IMR-90 (cell line): ENCODE measurements at regions not wholly inside any gene's neighbourhood (a gene's known extent, or its start where the extent isn't known, plus 50 kb on each side); places are given as distances from the start of the nearest gene placed in this dataset.

Experiments
- ATAC-seq: fragments of 200-7000 bp; cut with Tn5 transposase; 2 replicates; pipeline ENCODE4 v1.9.1; 2020; ENCODE audit warnings: low read depth, mild to moderate bottlenecking, moderate library complexity
- BruUV-seq: library from RNA; stranded (reverse); fragments of 400-500 nt; replicated peaks from 2 replicates; lab custom pipeline; 2021; lab: Mats Ljungman, UMichigan
- CTCF ChIA-PET: fragments of 300-600 bp; formaldehyde crosslinking; extraction: SDS; loops from one replicate; lab custom pipeline; 2021; ENCODE audit warnings: antibody characterized with exemption; lab: Yijun Ruan, JAX
- POLR2A ChIA-PET: fragments of 300-600 bp; sonication (Branson Sonifier 250); formaldehyde crosslinking; loops from one replicate; lab custom pipeline; 2022; ENCODE audit warnings: antibody characterized with exemption; ENCODE audit not compliant: unreplicated experiment; lab: Charles Lee
- DNase-seq: peaks from one replicate; pipeline ENCODE4 v3.0.0; 2013
- H2AFZ ChIP-seq: replicated peaks from 2 replicates; pipeline ENCODE3; 2013; ENCODE audit warnings: low read length, mild to moderate bottlenecking; ENCODE audit not compliant: poor library complexity
- H2AK5ac ChIP-seq: 2 replicates; pipeline ENCODE4 v1.6.1; 2013; ENCODE audit warnings: low read depth, low read length, inconsistent platforms
- H2AK9ac ChIP-seq: replicated peaks from 2 replicates; pipeline ENCODE3; 2013; ENCODE audit warnings: mild to moderate bottlenecking, low read depth, low read length, moderate library complexity; ENCODE audit not compliant: poor library complexity
- H2BK120ac ChIP-seq: 2 replicates; pipeline ENCODE4 v1.6.1; 2013; ENCODE audit warnings: low read depth, low read length, inconsistent platforms
- H2BK15ac ChIP-seq: 3 replicates; pipeline ENCODE4 v1.6.1; 2013; ENCODE audit warnings: low read depth, low read length, inconsistent platforms
- H2BK20ac ChIP-seq: 2 replicates; pipeline ENCODE4 v1.6.1; 2013; ENCODE audit warnings: low read depth, mild to moderate bottlenecking, inconsistent platforms, low read length, moderate library complexity
- H2BK5ac ChIP-seq: 2 replicates; pipeline ENCODE4 v1.6.1; 2013; ENCODE audit warnings: mild to moderate bottlenecking, low read depth, low read length, inconsistent platforms; ENCODE audit not compliant: poor library complexity, severe bottlenecking
- H3K14ac ChIP-seq: replicated peaks from 2 replicates; pipeline ENCODE4 v1.6.1; 2013; ENCODE audit warnings: low read depth, low read length, inconsistent platforms
- H3K18ac ChIP-seq: 2 replicates; pipeline ENCODE4 v1.6.1; 2013; ENCODE audit warnings: low read depth, low read length, control low read depth
- H3K23ac ChIP-seq: 2 replicates; pipeline ENCODE4 v1.6.1; 2013; ENCODE audit warnings: low read depth, low read length, inconsistent platforms
- H3K27ac ChIP-seq: 2 replicates; pipeline ENCODE4 v1.5.1; 2013; ENCODE audit warnings: mild to moderate bottlenecking, control low read depth, low read length; ENCODE audit not compliant: insufficient read depth
- H3K27me3 ChIP-seq: 2 replicates; pipeline ENCODE4 v1.6.1; 2013; ENCODE audit warnings: low read length; ENCODE audit not compliant: control insufficient read depth, insufficient read depth
- H3K36me3 ChIP-seq: 2 replicates; pipeline ENCODE4 v1.6.1; 2013; ENCODE audit warnings: low read length, mixed read lengths; ENCODE audit not compliant: control insufficient read depth, insufficient read depth
- H3K4ac ChIP-seq: 2 replicates; pipeline ENCODE4 v1.6.1; 2013; ENCODE audit warnings: low read depth, low read length, inconsistent platforms
- H3K4me1 ChIP-seq: 2 replicates; pipeline ENCODE4 v1.6.1; 2013; ENCODE audit warnings: low read length, mixed read lengths; ENCODE audit not compliant: control insufficient read depth, insufficient read depth
- H3K4me2 ChIP-seq: 2 replicates; pipeline ENCODE4 v1.6.1; 2013; ENCODE audit warnings: low read depth, mild to moderate bottlenecking, control low read depth, low read length, moderate library complexity
- H3K4me3 ChIP-seq: 2 replicates; pipeline ENCODE4 v1.5.1; 2013; ENCODE audit warnings: low read depth, mild to moderate bottlenecking, control low read depth, low read length, moderate library complexity; ENCODE audit not compliant: insufficient read depth
- H3K56ac ChIP-seq: 2 replicates; pipeline ENCODE4 v1.6.1; 2013; ENCODE audit warnings: low read length, inconsistent platforms; ENCODE audit not compliant: insufficient read depth; ENCODE audit errors: extremely low read depth
- H3K79me1 ChIP-seq, 2 experiments: 2 replicates each; pipeline ENCODE4 v1.6.1; 2013; ENCODE audit warnings: low read length in 2 of 2, inconsistent platforms in 1 of 2, low read depth in 1 of 2
- H3K9ac ChIP-seq: 2 replicates; pipeline ENCODE4 v1.6.1; 2013; ENCODE audit warnings: low read depth, low read length, control low read depth
- H3K9me1 ChIP-seq: 2 replicates; pipeline ENCODE4 v1.6.1; 2013; ENCODE audit warnings: low read length, inconsistent platforms; ENCODE audit not compliant: insufficient read depth
- H3K9me3 ChIP-seq: 2 replicates; pipeline ENCODE4 v1.6.1; 2013; ENCODE audit warnings: low read length; ENCODE audit not compliant: control insufficient read depth, insufficient read depth
- H4K20me1 ChIP-seq: 2 replicates; pipeline ENCODE4 v1.6.1; 2013; ENCODE audit warnings: low read length, inconsistent platforms; ENCODE audit not compliant: insufficient read depth
- H4K5ac ChIP-seq: 2 replicates; pipeline ENCODE4 v1.6.1; 2013; ENCODE audit warnings: mild to moderate bottlenecking, low read depth, low read length, control low read depth
- H4K8ac ChIP-seq, 2 experiments: 2 replicates each; pipeline ENCODE4 v1.6.1; 2013; ENCODE audit warnings: low read depth in 2 of 2, low read length in 2 of 2, control low read depth in 1 of 2, inconsistent platforms in 1 of 2
- H4K91ac ChIP-seq: 2 replicates; pipeline ENCODE4 v1.6.1; 2013; ENCODE audit warnings: low read depth, low read length, inconsistent platforms; ENCODE audit not compliant: insufficient read depth
- BHLHE40 ChIP-seq: fragments of 150-350 bp; IDR thresholded peaks from 2 replicates; pipeline ENCODE4 v1.6.1; 2016; ENCODE audit warnings: mild to moderate bottlenecking, low read depth, low read length
- CHD1 ChIP-seq: IDR thresholded peaks from 2 replicates; pipeline ENCODE4 v1.6.1; 2012; ENCODE audit warnings: low read depth, low read length, improper control_type of control experiment
- MAFK ChIP-seq: IDR thresholded peaks from 2 replicates; pipeline ENCODE4 v1.6.1; 2012; ENCODE audit warnings: low read depth, low read length, improper control_type of control experiment
- NFE2L2 ChIP-seq: fragments of 150-350 bp; IDR thresholded peaks from 2 replicates; pipeline ENCODE4 v1.6.1; 2016; ENCODE audit warnings: low read depth, mild to moderate bottlenecking, low read length
- POLR2A ChIP-seq: IDR thresholded peaks from 2 replicates; pipeline ENCODE4 v1.6.1; 2012; ENCODE audit warnings: mild to moderate bottlenecking, low read depth, low read length
- RAD21 ChIP-seq: IDR thresholded peaks from 2 replicates; pipeline ENCODE4 v1.6.1; 2012; ENCODE audit warnings: low read length, improper control_type of control experiment
- RCOR1 ChIP-seq: IDR thresholded peaks from 2 replicates; pipeline ENCODE4 v1.6.1; 2012; ENCODE audit warnings: mild to moderate bottlenecking, low read length, improper control_type of control experiment; ENCODE audit not compliant: insufficient replicate concordance
- RFX5 ChIP-seq: IDR thresholded peaks from 2 replicates; pipeline ENCODE4 v1.8.0; 2012; ENCODE audit warnings: low read depth, mild to moderate bottlenecking, low read length, moderate library complexity
- SMC3 ChIP-seq: fragments of 150-350 bp; IDR thresholded peaks from 2 replicates; pipeline ENCODE4 v1.6.1; 2016; ENCODE audit warnings: low read depth, mild to moderate bottlenecking, antibody characterized with exemption, low read length, moderate library complexity
- WGBS, 2 experiments: methylation state at CpG; one replicate each; pipeline versions ENCODE4 v1.1.5 to v1.1.7; 2013; ENCODE audit warnings: missing lambda C conversion rate in 2 of 2; ENCODE audit not compliant: insufficient read length in 1 of 2; ENCODE audit errors: extremely low coverage in 2 of 2; 5-methylcytosine and 5-hydroxymethylcytosine counted together
- dilution Hi-C: fragments of 300-500 bp; cut with HindIII; formaldehyde crosslinking; loops from one replicate; pipeline ENCODE4 v1.14.3; 2018; ENCODE audit warnings: low sequenced_read_pairs; ENCODE audit not compliant: unreplicated experiment
- in situ Hi-C: fragments of 300-500 bp; cut with MboI; formaldehyde crosslinking; loops from 3 replicates; pipeline ENCODE4 v1.14.3; 2019; ENCODE audit warnings: low sequenced_read_pairs, inconsistent platforms, mixed read lengths
- intact Hi-C: fragments of 100-400 bp; cut with micrococcal nuclease; formaldehyde crosslinking; loops from 2 replicates; pipeline ENCODE4 v1.10.0; 2022
- TF ChIP-seq, protein P1 (sequence below): conservative IDR thresholded peaks from 2 replicates; pipeline ENCODE4 v1.5.1; 2012; ENCODE audit warnings: mild to moderate bottlenecking, low read depth, low read length, improper control_type of control experiment
- TF ChIP-seq, protein P2 (sequence below): fragments of 150-350 bp; IDR thresholded peaks from 2 replicates; pipeline ENCODE4 v1.6.1; 2017; ENCODE audit warnings: mild to moderate bottlenecking, antibody characterized with exemption, low read length, low read depth
- TF ChIP-seq, protein P3 (sequence below): fragments of 150-350 bp; IDR thresholded peaks from 2 replicates; pipeline ENCODE4 v1.6.1; 2016; ENCODE audit warnings: low read depth, mild to moderate bottlenecking, low read length, moderate library complexity, borderline replicate concordance

DNA sequence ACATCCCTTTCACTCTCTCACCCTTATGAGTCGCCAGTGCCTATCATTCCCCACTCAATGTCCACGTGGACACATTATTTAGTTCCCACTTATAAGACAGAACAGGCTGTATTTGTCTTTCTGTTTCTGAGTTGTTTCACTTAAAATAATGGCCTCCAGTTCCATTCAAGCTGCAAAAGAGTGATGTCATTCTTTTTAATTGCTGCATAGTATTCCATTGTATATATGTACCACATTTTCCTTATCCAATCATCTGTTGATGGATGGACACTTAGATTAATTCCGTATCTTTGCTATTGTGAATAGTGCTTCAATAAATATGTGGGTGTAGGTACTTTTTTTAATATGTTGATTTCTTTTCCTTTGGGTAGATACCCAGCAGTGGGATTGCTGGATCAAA is 79.1 kb downstream of the ZNF365 start:
- CTCF ChIA-PET = no interaction called here
- no peak for ATAC-seq

More for the DNA sequence above, 79.1 kb downstream of the ZNF365 start:
- Histone ChIP-seq H3K14ac (no peak overlapping the region), H2BK120ac (no peak overlapping the region), H3K4ac (no peak overlapping the region), H3K18ac (no peak overlapping the region), H2AK5ac (no peak overlapping the region), H2BK5ac (no peak overlapping the region), H4K91ac (no peak overlapping the region), H3K36me3 (no peaks in the 10 kb centered on the region), H3K27ac (no peak overlapping the region), H3K4me3 (no peak overlapping the region), H3K27me3 (no peaks in the 10 kb centered on the region), H4K8ac (no peak overlapping the region), H3K4me2 (no peak overlapping the region), H4K20me1 (no peaks in the 10 kb centered on the region), H2AFZ (no peak overlapping the region), H3K56ac (no peak overlapping the region), H3K4me1 (peaks cover 4% of the 10 kb centered on the region), H4K5ac (no peak overlapping the region), H3K79me1 (no peaks in the 10 kb centered on the region), H3K9me3 (no peaks in the 10 kb centered on the region), H2BK15ac (no peak overlapping the region), H3K23ac (no peak overlapping the region), H2AK9ac (no peak overlapping the region), H3K9ac (no peak overlapping the region), H3K9me1 (peaks cover 3% of the 10 kb centered on the region; the same call in 1 of the 2 replicates), H2BK20ac (no peak overlapping the region)
- TF ChIP-seq CHD1 = no peak
- TF ChIP-seq MAFK = no peak
- TF ChIP-seq POLR2A = no peak
- no peak for TF ChIP-seq NFE2L2
- TF ChIP-seq BHLHE40 = no peak
- no peak for TF ChIP-seq RAD21
- TF ChIP-seq, protein P1, sequence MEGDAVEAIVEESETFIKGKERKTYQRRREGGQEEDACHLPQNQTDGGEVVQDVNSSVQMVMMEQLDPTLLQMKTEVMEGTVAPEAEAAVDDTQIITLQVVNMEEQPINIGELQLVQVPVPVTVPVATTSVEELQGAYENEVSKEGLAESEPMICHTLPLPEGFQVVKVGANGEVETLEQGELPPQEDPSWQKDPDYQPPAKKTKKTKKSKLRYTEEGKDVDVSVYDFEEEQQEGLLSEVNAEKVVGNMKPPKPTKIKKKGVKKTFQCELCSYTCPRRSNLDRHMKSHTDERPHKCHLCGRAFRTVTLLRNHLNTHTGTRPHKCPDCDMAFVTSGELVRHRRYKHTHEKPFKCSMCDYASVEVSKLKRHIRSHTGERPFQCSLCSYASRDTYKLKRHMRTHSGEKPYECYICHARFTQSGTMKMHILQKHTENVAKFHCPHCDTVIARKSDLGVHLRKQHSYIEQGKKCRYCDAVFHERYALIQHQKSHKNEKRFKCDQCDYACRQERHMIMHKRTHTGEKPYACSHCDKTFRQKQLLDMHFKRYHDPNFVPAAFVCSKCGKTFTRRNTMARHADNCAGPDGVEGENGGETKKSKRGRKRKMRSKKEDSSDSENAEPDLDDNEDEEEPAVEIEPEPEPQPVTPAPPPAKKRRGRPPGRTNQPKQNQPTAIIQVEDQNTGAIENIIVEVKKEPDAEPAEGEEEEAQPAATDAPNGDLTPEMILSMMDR = no peak
- TF ChIP-seq SMC3 = no peak
- TF ChIP-seq RCOR1 = no peak
- no peak for TF ChIP-seq RFX5
- TF ChIP-seq, protein P2, sequence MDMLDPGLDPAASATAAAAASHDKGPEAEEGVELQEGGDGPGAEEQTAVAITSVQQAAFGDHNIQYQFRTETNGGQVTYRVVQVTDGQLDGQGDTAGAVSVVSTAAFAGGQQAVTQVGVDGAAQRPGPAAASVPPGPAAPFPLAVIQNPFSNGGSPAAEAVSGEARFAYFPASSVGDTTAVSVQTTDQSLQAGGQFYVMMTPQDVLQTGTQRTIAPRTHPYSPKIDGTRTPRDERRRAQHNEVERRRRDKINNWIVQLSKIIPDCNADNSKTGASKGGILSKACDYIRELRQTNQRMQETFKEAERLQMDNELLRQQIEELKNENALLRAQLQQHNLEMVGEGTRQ = no peak
- TF ChIP-seq, protein P3, sequence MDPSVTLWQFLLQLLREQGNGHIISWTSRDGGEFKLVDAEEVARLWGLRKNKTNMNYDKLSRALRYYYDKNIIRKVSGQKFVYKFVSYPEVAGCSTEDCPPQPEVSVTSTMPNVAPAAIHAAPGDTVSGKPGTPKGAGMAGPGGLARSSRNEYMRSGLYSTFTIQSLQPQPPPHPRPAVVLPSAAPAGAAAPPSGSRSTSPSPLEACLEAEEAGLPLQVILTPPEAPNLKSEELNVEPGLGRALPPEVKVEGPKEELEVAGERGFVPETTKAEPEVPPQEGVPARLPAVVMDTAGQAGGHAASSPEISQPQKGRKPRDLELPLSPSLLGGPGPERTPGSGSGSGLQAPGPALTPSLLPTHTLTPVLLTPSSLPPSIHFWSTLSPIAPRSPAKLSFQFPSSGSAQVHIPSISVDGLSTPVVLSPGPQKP = no peak
- in situ Hi-C loops = no loop called here
- intact Hi-C loops = no loop called here
- no TSS peak for BruUV-seq
- no peak for DNase-seq
- POLR2A ChIA-PET = no interaction called here
- no CpG with 5 or more reads among the region's 3 CpGs for WGBS, 2 experiments
- dilution Hi-C loops = no loop called here
